Smooth muscle cell (in vitro differentiated cells): ENCODE measurements at regions not wholly inside any gene's neighbourhood (a gene's known extent, or its start where the extent isn't known, plus 50 kb on each side); places are given as distances from the start of the nearest gene placed in this dataset.

Experiments used
- DNase-seq: peaks from one replicate; lab custom pipeline; 2025; ENCODE audit not compliant: unreplicated experiment; lab: John Stamatoyannopoulos, UW
- H2AFZ ChIP-seq: fragments of 200-600 bp; sonication (generic); 2 replicates; pipeline ENCODE4 v1.6.0; 2016; ENCODE audit warnings: antibody characterized with exemption, low read depth, mild to moderate bottlenecking
- H3F3A ChIP-seq: fragments of 200-600 bp; sonication (generic); 2 replicates; pipeline ENCODE4 v1.6.0; 2017; ENCODE audit warnings: antibody characterized with exemption, low read depth
- H3K27ac ChIP-seq: fragments of 200-600 bp; sonication (generic); 2 replicates; pipeline ENCODE4 v1.5.1; 2016; ENCODE audit warnings: low read depth, mild to moderate bottlenecking
- H3K27me3 ChIP-seq: fragments of 200-600 bp; sonication (generic); 2 replicates; pipeline ENCODE4 v1.6.1; 2016; ENCODE audit warnings: low read depth, mild to moderate bottlenecking
- H3K36me3 ChIP-seq: fragments of 200-600 bp; sonication (generic); 2 replicates; pipeline ENCODE4 v1.5.1; 2016; ENCODE audit warnings: low read depth
- H3K4me1 ChIP-seq: fragments of 200-600 bp; sonication (generic); 2 replicates; pipeline ENCODE4 v1.5.1; 2016; ENCODE audit warnings: low read depth
- H3K4me2 ChIP-seq: fragments of 200-600 bp; sonication (generic); 2 replicates; pipeline ENCODE4 v1.6.0; 2016; ENCODE audit warnings: mild to moderate bottlenecking
- H3K4me3 ChIP-seq: fragments of 200-600 bp; sonication (generic); 2 replicates; pipeline ENCODE4 v1.5.1; 2016; ENCODE audit warnings: mild to moderate bottlenecking
- H3K79me2 ChIP-seq: fragments of 200-600 bp; sonication (generic); 2 replicates; pipeline ENCODE4 v1.6.0; 2016; ENCODE audit warnings: low read depth, mild to moderate bottlenecking
- H3K9ac ChIP-seq: fragments of 200-600 bp; sonication (generic); 2 replicates; pipeline ENCODE4 v1.6.0; 2016; ENCODE audit warnings: low read depth
- H3K9me3 ChIP-seq: fragments of 200-600 bp; sonication (generic); replicated peaks from 2 replicates; pipeline ENCODE4 v1.5.1; 2016; ENCODE audit warnings: low read depth
- H4K20me1 ChIP-seq: fragments of 200-600 bp; sonication (generic); 2 replicates; pipeline ENCODE4 v1.6.0; 2016; ENCODE audit warnings: low read depth
- WGBS: methylation state at CpG from one replicate; pipeline ENCODE4 v1.1.7; 2016; ENCODE audit warnings: low lambda C conversion rate; 5-methylcytosine and 5-hydroxymethylcytosine counted together
- TF ChIP-seq, protein P1 (sequence below): fragments of 200-600 bp; sonication (generic); IDR thresholded peaks from 2 replicates; pipeline ENCODE4 v1.5.1; 2017; ENCODE audit warnings: borderline replicate concordance, mild to moderate bottlenecking, antibody characterized with exemption; ENCODE audit not compliant: insufficient read depth, poor library complexity, severe bottlenecking

DNA sequence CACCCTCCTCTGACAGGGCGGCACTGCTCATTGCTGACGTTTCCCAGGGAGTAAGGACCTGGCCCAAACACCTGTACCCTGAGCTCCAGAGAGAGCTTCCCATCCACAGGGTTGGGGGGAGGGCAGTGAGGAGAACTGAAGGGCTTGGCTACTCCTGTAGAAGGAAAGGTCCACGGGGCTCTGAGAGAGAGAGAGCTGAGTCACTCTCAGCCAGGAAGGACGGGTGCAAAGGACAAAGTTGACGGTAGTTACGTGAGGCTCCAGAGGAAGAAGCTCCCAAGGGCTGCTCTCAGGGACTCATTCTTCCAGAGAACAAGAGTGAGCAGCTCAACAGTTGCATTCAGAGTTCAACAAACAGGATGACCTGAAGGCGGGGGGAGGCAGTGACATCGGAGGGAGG lies 852.5 kb downstream of the GALR1 start:
- TF ChIP-seq, protein P1, sequence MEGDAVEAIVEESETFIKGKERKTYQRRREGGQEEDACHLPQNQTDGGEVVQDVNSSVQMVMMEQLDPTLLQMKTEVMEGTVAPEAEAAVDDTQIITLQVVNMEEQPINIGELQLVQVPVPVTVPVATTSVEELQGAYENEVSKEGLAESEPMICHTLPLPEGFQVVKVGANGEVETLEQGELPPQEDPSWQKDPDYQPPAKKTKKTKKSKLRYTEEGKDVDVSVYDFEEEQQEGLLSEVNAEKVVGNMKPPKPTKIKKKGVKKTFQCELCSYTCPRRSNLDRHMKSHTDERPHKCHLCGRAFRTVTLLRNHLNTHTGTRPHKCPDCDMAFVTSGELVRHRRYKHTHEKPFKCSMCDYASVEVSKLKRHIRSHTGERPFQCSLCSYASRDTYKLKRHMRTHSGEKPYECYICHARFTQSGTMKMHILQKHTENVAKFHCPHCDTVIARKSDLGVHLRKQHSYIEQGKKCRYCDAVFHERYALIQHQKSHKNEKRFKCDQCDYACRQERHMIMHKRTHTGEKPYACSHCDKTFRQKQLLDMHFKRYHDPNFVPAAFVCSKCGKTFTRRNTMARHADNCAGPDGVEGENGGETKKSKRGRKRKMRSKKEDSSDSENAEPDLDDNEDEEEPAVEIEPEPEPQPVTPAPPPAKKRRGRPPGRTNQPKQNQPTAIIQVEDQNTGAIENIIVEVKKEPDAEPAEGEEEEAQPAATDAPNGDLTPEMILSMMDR = no peak
- 86% methylated on average over 8 of the region's 8 CpGs for WGBS
- no peaks in the 10 kb centered on the region for H3K9me3 ChIP-seq

DNA sequence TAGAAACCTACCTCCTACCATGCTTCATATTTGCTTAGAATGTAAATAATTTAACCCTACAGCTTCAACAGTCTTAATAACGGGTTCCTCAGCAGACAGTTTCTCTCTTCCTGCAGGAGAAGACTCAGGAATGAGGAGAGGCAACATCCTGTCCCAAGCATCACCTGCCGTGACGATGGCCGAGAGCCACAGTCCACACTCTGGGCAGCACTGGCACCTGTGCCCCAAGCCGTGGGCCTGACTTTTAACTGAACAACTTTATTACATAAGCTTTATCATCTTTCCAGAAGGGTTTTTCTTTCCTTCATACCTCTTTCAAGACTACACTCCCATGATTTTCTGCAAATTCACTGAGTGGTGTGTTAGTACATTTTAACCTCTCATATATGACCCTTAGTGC lies 856.0 kb downstream of the GALR1 start:
- TF ChIP-seq, protein P1 = no peak
- no peak for DNase-seq
- H3K27ac ChIP-seq = no peak overlapping the region

More for the DNA sequence above, 852.5 kb downstream of the GALR1 start:
- no peak for DNase-seq
- Histone ChIP-seq H3K4me1 (no peaks in the 10 kb centered on the region), H2AFZ (no peak overlapping the region), H3K4me2 (no peak overlapping the region), H3K9ac (no peak overlapping the region), H3K27ac (no peak overlapping the region), H3K4me3 (no peak overlapping the region), H3K79me2 (no peaks in the 10 kb centered on the region), H4K20me1 (no peaks in the 10 kb centered on the region), H3F3A (no peaks in the 10 kb centered on the region), H3K27me3 (no peaks in the 10 kb centered on the region), H3K36me3 (no peaks in the 10 kb centered on the region)

DNA sequence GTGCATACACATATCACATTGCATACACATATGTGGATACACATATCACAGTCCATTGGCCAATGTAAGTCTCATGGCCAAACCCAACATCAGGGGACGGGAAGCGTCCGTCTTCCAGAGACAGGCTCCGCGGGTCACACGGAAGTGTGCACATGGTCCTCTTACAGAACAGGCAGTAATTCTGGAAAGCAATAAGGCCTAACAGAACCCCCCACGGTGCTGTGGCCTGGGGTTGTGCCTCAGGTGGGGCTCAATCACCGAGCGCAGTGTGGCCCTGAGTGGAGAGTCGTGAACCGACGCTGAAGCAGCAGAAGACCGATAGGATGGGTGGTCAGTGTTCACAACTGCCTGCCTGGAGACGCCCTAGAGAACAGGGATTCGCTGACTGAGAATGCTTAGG lies 857.3 kb downstream of the GALR1 start:
- no peaks in the 10 kb centered on the region for H3K36me3 ChIP-seq
- no peaks in the 10 kb centered on the region for H3F3A ChIP-seq
- TF ChIP-seq, protein P1 = no peak
- WGBS = 92% methylated on average over 15 of the region's 15 CpGs
- DNase-seq = no peak
- H3K27me3 ChIP-seq = no peaks in the 10 kb centered on the region
- H3K4me1 ChIP-seq = no peaks in the 10 kb centered on the region
- H3K27ac ChIP-seq = no peak overlapping the region
- no peak overlapping the region for H3K9ac ChIP-seq
- no peak overlapping the region for H2AFZ ChIP-seq
- H3K4me3 ChIP-seq = no peak overlapping the region
- no peaks in the 10 kb centered on the region for H4K20me1 ChIP-seq
- no peaks in the 10 kb centered on the region for H3K79me2 ChIP-seq
- H3K4me2 ChIP-seq = no peak overlapping the region
- no peaks in the 10 kb centered on the region for H3K9me3 ChIP-seq

More for the DNA sequence above, 856.0 kb downstream of the GALR1 start:
- Histone ChIP-seq H3K79me2 (no peaks in the 10 kb centered on the region), H3K9ac (no peak overlapping the region), H4K20me1 (no peaks in the 10 kb centered on the region), H3K36me3 (no peaks in the 10 kb centered on the region), H3K9me3 (no peaks in the 10 kb centered on the region), H2AFZ (no peak overlapping the region), H3K4me1 (no peaks in the 10 kb centered on the region), H3K4me2 (no peak overlapping the region), H3K27me3 (no peaks in the 10 kb centered on the region), H3K4me3 (no peak overlapping the region), H3F3A (no peaks in the 10 kb centered on the region)
- 82% methylated on average over 5 of the region's 5 CpGs for WGBS

DNA sequence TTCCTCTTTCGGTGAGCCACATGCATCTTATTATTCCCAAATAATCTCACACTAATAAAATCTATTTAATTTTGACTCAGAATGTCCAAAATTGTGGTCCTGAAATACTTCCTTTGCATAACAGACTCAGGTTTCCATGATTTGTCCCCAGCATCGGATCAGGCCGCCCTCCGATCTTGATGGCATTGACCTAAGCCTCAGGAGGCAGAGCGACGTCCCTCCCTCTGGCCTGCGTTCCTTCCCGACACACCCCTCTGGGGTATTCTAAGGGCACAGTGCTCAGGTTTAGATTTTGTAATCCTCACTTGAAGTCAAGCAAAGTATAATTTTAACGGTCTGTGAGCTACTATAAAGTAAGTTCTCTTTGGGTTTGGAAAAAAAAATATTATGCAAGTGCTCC lies 857.7 kb downstream of the GALR1 start:
- no peak for DNase-seq
- WGBS = 94% methylated on average over 9 of the region's 9 CpGs
- H3K9me3 ChIP-seq = no peaks in the 10 kb centered on the region

More for the DNA sequence above, 857.7 kb downstream of the GALR1 start:
- Histone ChIP-seq H3K4me1 (no peaks in the 10 kb centered on the region), H3K4me3 (no peak overlapping the region), H4K20me1 (no peaks in the 10 kb centered on the region), H3K9ac (no peak overlapping the region), H3K79me2 (no peaks in the 10 kb centered on the region), H3K27me3 (no peaks in the 10 kb centered on the region), H3K36me3 (no peaks in the 10 kb centered on the region), H3K4me2 (no peak overlapping the region), H2AFZ (no peak overlapping the region), H3F3A (no peaks in the 10 kb centered on the region), H3K27ac (no peak overlapping the region)
- TF ChIP-seq, protein P1 = no peak
